OCI-LY1 (cell line): ENCODE measurements at regions not wholly inside any gene's neighbourhood (a gene's known extent, or its start where the extent isn't known, plus 50 kb on each side); places are given as distances from the start of the nearest gene placed in this dataset.

Source experiments
- H2AFZ ChIP-seq: fragments of 200-600 bp; sonication (generic), shearing (Covaris generic); 2 replicates; pipeline ENCODE4 v1.6.0; 2014; ENCODE audit warnings: antibody characterized with exemption, mild to moderate bottlenecking, low read length
- H3F3A ChIP-seq: fragments of 200-600 bp; sonication (generic), shearing (Covaris generic); 2 replicates; pipeline ENCODE4 v1.6.0; 2014; ENCODE audit warnings: mild to moderate bottlenecking, antibody characterized with exemption, low read length, moderate library complexity; ENCODE audit not compliant: insufficient read depth
- H3K27ac ChIP-seq: fragments of 200-600 bp; sonication (generic); 2 replicates; pipeline ENCODE4 v1.5.1; 2014; ENCODE audit warnings: low read length, mixed run types, mild to moderate bottlenecking, low read depth; ENCODE audit not compliant: poor library complexity, severe bottlenecking
- H3K27me3 ChIP-seq: fragments of 200-600 bp; sonication (generic); 2 replicates; pipeline ENCODE4 v1.6.0; 2014; ENCODE audit warnings: antibody characterized with exemption, mild to moderate bottlenecking, low read length, moderate library complexity; ENCODE audit not compliant: insufficient read depth
- H3K36me3 ChIP-seq: fragments of 200-600 bp; sonication (generic); 2 replicates; pipeline ENCODE4 v1.6.1; 2014; ENCODE audit warnings: mild to moderate bottlenecking, antibody characterized with exemption, low read length, moderate library complexity, mixed read lengths; ENCODE audit not compliant: insufficient read depth
- H3K4me1 ChIP-seq: fragments of 200-600 bp; sonication (generic); 2 replicates; pipeline ENCODE4 v1.5.1; 2014; ENCODE audit warnings: mild to moderate bottlenecking, low read length, moderate library complexity; ENCODE audit not compliant: insufficient read depth, severe bottlenecking
- H3K4me2 ChIP-seq: fragments of 200-600 bp; sonication (generic), shearing (Covaris generic); 2 replicates; pipeline ENCODE4 v1.6.1; 2014; ENCODE audit warnings: low read length
- H3K4me3 ChIP-seq: fragments of 200-600 bp; sonication (generic); 2 replicates; pipeline ENCODE4 v1.5.1; 2014; ENCODE audit warnings: low read length, low read depth, mild to moderate bottlenecking, mixed read lengths; ENCODE audit not compliant: poor library complexity, severe bottlenecking
- H3K79me2 ChIP-seq: fragments of 200-600 bp; shearing (Covaris generic); 2 replicates; pipeline ENCODE4 v1.6.1; 2016; ENCODE audit warnings: mixed run types, low read length, mixed read lengths; ENCODE audit not compliant: insufficient read depth
- H3K9ac ChIP-seq: fragments of 200-600 bp; sonication (generic), shearing (Covaris generic); 2 replicates; pipeline ENCODE4 v1.6.1; 2014; ENCODE audit warnings: mild to moderate bottlenecking, low read length, mixed read lengths
- H3K9me2 ChIP-seq: fragments of 200-600 bp; sonication (generic), shearing (Covaris generic); 2 replicates; pipeline ENCODE4 v1.6.1; 2014; ENCODE audit warnings: low read depth, mild to moderate bottlenecking, low read length, mixed read lengths
- H3K9me3 ChIP-seq: fragments of 200-600 bp; shearing (Covaris generic); 2 replicates; pipeline ENCODE4 v1.6.1; 2014; ENCODE audit warnings: low read length, mixed read lengths
- H4K20me1 ChIP-seq: fragments of 200-600 bp; sonication (generic), shearing (Covaris generic); 2 replicates; pipeline ENCODE4 v1.6.0; 2016; ENCODE audit warnings: mild to moderate bottlenecking, low read length; ENCODE audit not compliant: insufficient read depth
- EZH2 ChIP-seq: fragments of 200-600 bp; sonication (generic), shearing (Covaris generic); IDR thresholded peaks from 2 replicates; pipeline ENCODE4 v1.8.0; 2017; ENCODE audit warnings: borderline replicate concordance, mixed run types, mild to moderate bottlenecking, antibody characterized with exemption, low read length, moderate library complexity, mixed read lengths
- TF ChIP-seq, protein P1 (sequence below): fragments of 200-600 bp; sonication (generic), shearing (Covaris generic); IDR thresholded peaks from 2 replicates; pipeline ENCODE4 v1.5.1; 2017; ENCODE audit warnings: mild to moderate bottlenecking, antibody characterized with exemption, low read length, moderate library complexity, mixed read lengths

DNA sequence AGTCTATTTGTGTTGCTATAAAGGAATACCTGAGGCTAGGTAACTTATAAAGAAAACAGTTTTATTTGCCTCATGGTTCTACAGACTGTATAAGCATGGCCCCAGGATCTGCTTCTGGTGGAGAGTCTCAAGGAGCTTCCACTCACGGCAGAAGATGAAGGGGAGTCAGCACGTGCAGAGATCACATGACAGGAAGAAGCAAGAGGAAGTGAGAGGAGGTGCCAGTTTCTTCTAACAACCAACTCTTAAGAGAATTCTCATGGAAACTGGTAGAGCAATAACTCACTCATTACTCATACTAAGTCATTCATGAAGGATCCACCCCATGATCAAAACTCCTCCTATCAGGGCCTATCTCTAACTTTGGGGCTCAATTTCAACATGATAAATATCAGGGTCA is 135.6 kb downstream of the DDX3Y start:
- no peak overlapping the region for H2AFZ ChIP-seq
- no peak overlapping the region for H3K9ac ChIP-seq
- H3K4me3 ChIP-seq = no peak overlapping the region
- no peak overlapping the region for H3K27ac ChIP-seq
- no peaks in the 10 kb centered on the region for H3K79me2 ChIP-seq
- no peaks in the 10 kb centered on the region for H3K9me3 ChIP-seq
- no peaks in the 10 kb centered on the region for H3K4me1 ChIP-seq
- no peaks in the 10 kb centered on the region for H3K27me3 ChIP-seq
- H3K36me3 ChIP-seq = no peaks in the 10 kb centered on the region
- H4K20me1 ChIP-seq = no peaks in the 10 kb centered on the region
- no peaks in the 10 kb centered on the region for H3K9me2 ChIP-seq
- H3F3A ChIP-seq = no peaks in the 10 kb centered on the region
- TF ChIP-seq, protein P1, sequence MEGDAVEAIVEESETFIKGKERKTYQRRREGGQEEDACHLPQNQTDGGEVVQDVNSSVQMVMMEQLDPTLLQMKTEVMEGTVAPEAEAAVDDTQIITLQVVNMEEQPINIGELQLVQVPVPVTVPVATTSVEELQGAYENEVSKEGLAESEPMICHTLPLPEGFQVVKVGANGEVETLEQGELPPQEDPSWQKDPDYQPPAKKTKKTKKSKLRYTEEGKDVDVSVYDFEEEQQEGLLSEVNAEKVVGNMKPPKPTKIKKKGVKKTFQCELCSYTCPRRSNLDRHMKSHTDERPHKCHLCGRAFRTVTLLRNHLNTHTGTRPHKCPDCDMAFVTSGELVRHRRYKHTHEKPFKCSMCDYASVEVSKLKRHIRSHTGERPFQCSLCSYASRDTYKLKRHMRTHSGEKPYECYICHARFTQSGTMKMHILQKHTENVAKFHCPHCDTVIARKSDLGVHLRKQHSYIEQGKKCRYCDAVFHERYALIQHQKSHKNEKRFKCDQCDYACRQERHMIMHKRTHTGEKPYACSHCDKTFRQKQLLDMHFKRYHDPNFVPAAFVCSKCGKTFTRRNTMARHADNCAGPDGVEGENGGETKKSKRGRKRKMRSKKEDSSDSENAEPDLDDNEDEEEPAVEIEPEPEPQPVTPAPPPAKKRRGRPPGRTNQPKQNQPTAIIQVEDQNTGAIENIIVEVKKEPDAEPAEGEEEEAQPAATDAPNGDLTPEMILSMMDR = no peak
- no peak for TF ChIP-seq EZH2
- no peak overlapping the region for H3K4me2 ChIP-seq

DNA sequence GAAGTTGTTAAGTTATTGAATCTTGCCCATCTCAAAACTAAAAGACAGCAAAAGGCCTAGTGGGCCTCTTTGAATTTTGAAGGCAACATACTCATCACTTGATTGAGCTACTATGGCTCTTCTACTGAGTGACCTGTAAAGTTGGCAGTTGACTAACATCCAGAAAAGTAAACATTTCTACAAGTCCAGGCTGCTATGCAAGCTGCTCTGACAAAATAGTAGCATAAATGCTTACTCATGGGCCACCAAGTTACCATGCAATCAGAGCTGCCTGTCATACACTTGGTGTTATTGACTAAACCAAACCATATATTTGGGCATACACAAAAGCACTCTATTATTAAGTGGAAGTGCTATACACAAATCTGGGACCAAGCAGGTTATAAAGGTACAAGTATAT is 148.8 kb downstream of the DDX3Y start:
- TF ChIP-seq, protein P1 = no peak
- no peak for TF ChIP-seq EZH2
- Histone ChIP-seq H3K36me3 (no peaks in the 10 kb centered on the region), H3K9ac (no peak overlapping the region), H2AFZ (no peak overlapping the region), H3K9me3 (no peaks in the 10 kb centered on the region), H3K79me2 (no peaks in the 10 kb centered on the region), H3K4me3 (no peak overlapping the region), H3K4me2 (no peak overlapping the region), H3K27me3 (no peaks in the 10 kb centered on the region), H3K4me1 (no peaks in the 10 kb centered on the region), H4K20me1 (no peaks in the 10 kb centered on the region), H3K27ac (no peak overlapping the region), H3K9me2 (no peaks in the 10 kb centered on the region), H3F3A (no peaks in the 10 kb centered on the region)

DNA sequence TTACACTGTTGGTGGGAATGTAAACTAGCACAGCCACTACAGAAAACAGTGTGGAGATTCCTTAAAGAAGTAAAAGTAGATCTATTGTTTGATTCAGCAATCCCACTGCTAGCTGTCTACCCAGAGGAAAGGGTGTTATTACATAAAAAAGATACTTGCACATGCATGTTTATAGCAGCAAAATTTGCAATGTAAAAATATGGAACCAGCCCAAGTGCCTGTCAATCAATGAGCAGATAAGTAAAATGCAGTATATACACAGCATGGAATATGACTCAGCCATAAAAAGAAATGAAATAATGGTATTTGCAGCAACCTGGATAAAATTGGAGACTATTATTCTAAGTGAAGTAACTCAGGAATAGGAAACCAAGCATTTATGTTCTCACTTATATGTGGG is 161.7 kb downstream of the DDX3Y start:
- TF ChIP-seq EZH2 = no peak
- TF ChIP-seq, protein P1 = no peak
- no peak overlapping the region for H3K27ac ChIP-seq
- no peaks in the 10 kb centered on the region for H3K79me2 ChIP-seq
- H3F3A ChIP-seq = no peaks in the 10 kb centered on the region
- H3K4me2 ChIP-seq = no peak overlapping the region
- H3K4me1 ChIP-seq = no peaks in the 10 kb centered on the region
- H3K9ac ChIP-seq = no peak overlapping the region
- no peak overlapping the region for H2AFZ ChIP-seq
- no peaks in the 10 kb centered on the region for H3K36me3 ChIP-seq
- H3K9me3 ChIP-seq = no peaks in the 10 kb centered on the region
- H3K9me2 ChIP-seq = no peaks in the 10 kb centered on the region
- H3K27me3 ChIP-seq = no peaks in the 10 kb centered on the region
- no peaks in the 10 kb centered on the region for H4K20me1 ChIP-seq
- no peak overlapping the region for H3K4me3 ChIP-seq
